Naive thymus-derived CD8-positive, alpha-beta T cell (primary cell): ENCODE measurements at regions not wholly inside any gene's neighbourhood (a gene's known extent, or its start where the extent isn't known, plus 50 kb on each side); places are given as distances from the start of the nearest gene placed in this dataset.
A peak's percentile ranks its signal among the peaks of the same experiment; 100 is the strongest.
"Not testable (repeated sequence)": the region's sequence is repeated elsewhere in the genome, so short reads cannot be mapped to it uniquely, and the experiment has no call there.

Source experiments
- ATAC-seq, 2 donors: fragments of 150-1000 bp; cut with Tn5 transposase in 1 of 2; sonication (Bioruptor Pico), chemical (Tn5 transposase) in 1 of 2; 1 replicate in 1 of 2; 2 replicates in 1 of 2; pipeline ENCODE4 v1.10.0; 2021; ENCODE audit warnings: mild to moderate bottlenecking in 2 of 2, moderate library complexity in 2 of 2
- POLR2A ChIA-PET: fragments of 350-600 bp; sonication (Branson Sonifier 250); formaldehyde crosslinking; loops from one replicate; lab custom pipeline; 2021; ENCODE audit warnings: antibody characterized with exemption; lab: Charles Lee
- DNase-seq, 10 donors: peaks; one replicate each; pipeline versions ENCODE4 v3.0.0 to v3.0.0-alpha.2; 2020 to 2022
- H3K27ac Mint-ChIP-seq, 10 donors: one replicate each; pipeline ENCODE4 v1.8.0; 2020 to 2022; ENCODE audit warnings: mild to moderate bottlenecking in 10 of 10, mixed read lengths in 10 of 10, moderate library complexity in 4 of 10, inconsistent platforms in 1 of 10
- H3K27me3 Mint-ChIP-seq, 5 donors: one replicate each; pipeline ENCODE4 v1.8.0; 2021 to 2022; ENCODE audit warnings: mixed read lengths in 5 of 5
- H3K36me3 Mint-ChIP-seq, 3 donors: one replicate each; pipeline ENCODE4 v1.8.0; 2020 to 2022; ENCODE audit warnings: mixed read lengths in 3 of 3, mild to moderate bottlenecking in 2 of 3, inconsistent platforms in 1 of 3
- H3K4me1 Mint-ChIP-seq, 4 donors: one replicate each; pipeline ENCODE4 v1.8.0; 2021 to 2022; ENCODE audit warnings: mixed read lengths in 4 of 4
- H3K4me3 Mint-ChIP-seq, 10 donors: one replicate each; pipeline ENCODE4 v1.8.0; 2020 to 2022; ENCODE audit warnings: mild to moderate bottlenecking in 10 of 10, mixed read lengths in 10 of 10, moderate library complexity in 6 of 10, inconsistent platforms in 1 of 10
- H3K9me3 Mint-ChIP-seq, 9 donors: one replicate each; pipeline ENCODE4 v1.8.0; 2020 to 2022; ENCODE audit warnings: mixed read lengths in 9 of 9, mild to moderate bottlenecking in 3 of 9, inconsistent platforms in 1 of 9, moderate library complexity in 1 of 9

DNA sequence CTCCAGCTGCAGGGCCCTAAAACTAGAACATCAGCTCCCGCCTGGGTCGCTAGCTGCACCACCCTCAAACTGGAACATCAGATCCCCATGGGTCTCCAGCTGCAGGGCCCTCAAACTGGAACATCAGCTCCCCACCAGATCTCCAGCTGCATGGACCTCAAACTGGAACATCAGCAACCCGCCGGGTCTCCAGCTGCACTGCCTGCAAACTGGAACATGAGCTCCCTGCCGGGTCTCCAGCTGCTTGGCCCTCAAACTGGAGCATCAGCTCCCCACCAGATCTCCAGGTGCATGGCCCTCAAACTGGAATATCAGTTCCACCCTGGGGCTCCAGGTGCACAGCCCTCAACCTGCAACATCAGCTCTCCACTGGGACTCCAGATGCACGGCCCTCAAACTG, 82.7 kb downstream of the TFRC start:
- H3K4me1 Mint-ChIP-seq, H3K27ac Mint-ChIP-seq, H3K9me3 Mint-ChIP-seq, H3K36me3 Mint-ChIP-seq, POLR2A ChIA-PET, H3K4me3 Mint-ChIP-seq, DNase-seq, ATAC-seq: not testable (repeated sequence)
- H3K27me3 Mint-ChIP-seq, result peaks cover 0 to 36% (median 15%) of the 10 kb centered on the region in 5 donors

DNA sequence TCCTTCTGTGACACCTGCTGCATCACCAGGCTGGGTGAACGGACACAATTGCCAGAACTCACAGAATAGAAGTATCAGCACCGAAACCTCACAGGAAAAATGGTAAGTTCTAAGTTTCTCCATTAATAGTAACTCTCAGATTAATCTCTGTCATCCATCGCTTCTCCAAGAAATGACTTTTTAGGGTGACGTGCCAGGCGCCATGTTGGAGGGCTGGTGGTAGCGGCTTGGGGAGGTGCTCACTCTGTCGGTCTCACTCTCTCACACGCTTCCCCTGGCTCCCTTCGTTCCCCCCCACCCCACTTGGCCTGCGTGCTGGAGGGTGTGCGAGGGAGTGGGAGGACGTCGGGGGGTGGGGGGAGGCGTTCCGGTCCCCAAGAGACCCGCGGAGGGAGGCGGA, 85.6 kb downstream of the TFRC start:
- POLR2A ChIA-PET, H3K4me1 Mint-ChIP-seq, H3K27ac Mint-ChIP-seq, DNase-seq, H3K36me3 Mint-ChIP-seq, H3K9me3 Mint-ChIP-seq, H3K4me3 Mint-ChIP-seq, ATAC-seq: not testable (repeated sequence)
- peaks cover 0 to 26% (median 7%) of the 10 kb centered on the region in 5 donors for H3K27me3 Mint-ChIP-seq

DNA sequence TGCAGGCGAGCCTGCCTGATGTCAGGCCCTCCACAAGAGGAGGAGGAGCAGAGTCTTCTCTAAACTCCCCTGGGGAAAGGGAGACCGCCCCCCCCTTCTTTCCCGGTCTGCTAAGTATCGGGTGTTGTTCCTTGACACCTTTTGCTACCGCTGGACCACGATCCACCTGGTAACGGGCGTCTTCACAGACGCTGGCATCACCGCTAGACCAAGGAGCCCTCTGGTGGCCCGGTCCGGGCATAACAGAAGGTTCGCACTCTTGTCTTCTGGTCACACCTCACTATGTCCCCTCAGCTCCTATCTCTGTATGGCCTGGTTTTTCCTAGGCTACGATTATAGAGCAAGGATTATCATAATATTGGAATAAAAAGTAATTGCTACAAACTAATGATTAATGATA, 86.0 kb upstream of the TNK2 start:
- H3K9me3 Mint-ChIP-seq, H3K36me3 Mint-ChIP-seq, POLR2A ChIA-PET, H3K4me1 Mint-ChIP-seq, ATAC-seq, H3K27me3 Mint-ChIP-seq: not testable (repeated sequence)
- peak overlapping the region in 2 of 10 donors; percentile 28 to 84 for H3K4me3 Mint-ChIP-seq
- peak overlapping the region in 1 of 10 donors; percentile 48 for H3K27ac Mint-ChIP-seq
- peak in 6 of 10 donors; percentile 34 to 59 (median 48) for DNase-seq

DNA sequence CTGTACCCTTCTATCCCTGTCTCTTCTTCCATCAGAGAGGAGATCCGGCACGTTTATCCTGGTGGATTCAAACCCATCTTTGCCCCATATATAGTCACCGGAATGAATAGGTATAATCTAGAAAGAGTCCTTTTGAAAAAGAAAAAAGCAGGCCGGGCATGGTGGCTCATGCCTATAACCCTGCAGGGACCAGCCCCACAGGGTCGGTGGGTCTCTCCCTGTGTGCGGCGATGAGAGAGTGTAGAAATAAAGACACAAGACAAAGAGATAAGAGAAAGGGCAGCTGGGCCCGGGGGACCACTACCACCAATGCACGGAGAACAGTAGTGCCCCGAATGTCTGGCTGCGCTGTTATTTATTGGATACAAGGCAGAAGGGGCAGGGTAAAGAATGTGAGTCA, 85.3 kb upstream of the TNK2 start:
- POLR2A ChIA-PET, DNase-seq, ATAC-seq, H3K4me1 Mint-ChIP-seq, H3K27ac Mint-ChIP-seq, H3K27me3 Mint-ChIP-seq, H3K36me3 Mint-ChIP-seq, H3K9me3 Mint-ChIP-seq: not testable (repeated sequence)
- peak overlapping the region in 1 of 10 donors; percentile 15 for H3K4me3 Mint-ChIP-seq

DNA sequence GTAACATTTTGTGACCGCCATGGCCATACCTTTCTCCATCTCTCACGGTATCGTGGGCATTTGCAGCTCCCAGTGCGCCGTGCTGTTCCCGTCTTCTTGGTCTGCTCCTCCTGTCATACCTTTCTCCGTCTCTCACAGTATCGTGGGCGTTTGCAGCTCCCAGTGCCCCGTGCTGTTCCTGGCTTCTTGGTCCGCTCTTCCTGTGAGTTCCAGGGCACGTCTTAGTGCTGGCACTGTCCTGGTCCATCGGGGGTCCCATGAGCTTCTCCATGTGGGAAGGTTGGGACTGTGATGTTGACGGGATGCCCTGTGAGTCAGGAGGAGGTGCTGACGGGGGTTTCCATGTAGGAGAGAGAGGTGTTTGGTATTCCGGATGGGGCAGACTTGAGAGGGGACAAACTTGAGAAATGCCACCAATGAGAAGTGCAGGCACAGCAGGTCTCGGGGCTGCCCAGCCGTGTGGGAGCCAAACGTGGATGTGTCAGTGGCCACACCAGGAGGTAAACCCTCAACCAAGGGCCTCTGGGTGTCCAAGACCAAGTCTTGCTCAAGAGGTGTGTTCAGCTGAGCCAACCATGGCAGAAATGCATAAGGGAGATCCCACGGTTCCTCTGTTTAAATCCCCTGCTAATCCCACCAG, 84.7 kb upstream of the TNK2 start:
- DNase-seq, H3K27me3 Mint-ChIP-seq, H3K36me3 Mint-ChIP-seq, H3K9me3 Mint-ChIP-seq, ATAC-seq: not testable (repeated sequence)
- Mint-ChIP-seq H3K4me3 (peak overlapping the region in 1 of 10 donors; percentile 11), H3K27ac (peak overlapping the region in 1 of 10 donors; percentile 85), H3K4me1 (peaks cover 0 to 14% (median 5%) of the 10 kb centered on the region in 4 donors)
- POLR2A ChIA-PET, result interaction anchor here (0.6 kb wide), 1 partner anchor 841 kb away, joined by 3 read pairs; no protein-coding TSS in a partner anchor

DNA sequence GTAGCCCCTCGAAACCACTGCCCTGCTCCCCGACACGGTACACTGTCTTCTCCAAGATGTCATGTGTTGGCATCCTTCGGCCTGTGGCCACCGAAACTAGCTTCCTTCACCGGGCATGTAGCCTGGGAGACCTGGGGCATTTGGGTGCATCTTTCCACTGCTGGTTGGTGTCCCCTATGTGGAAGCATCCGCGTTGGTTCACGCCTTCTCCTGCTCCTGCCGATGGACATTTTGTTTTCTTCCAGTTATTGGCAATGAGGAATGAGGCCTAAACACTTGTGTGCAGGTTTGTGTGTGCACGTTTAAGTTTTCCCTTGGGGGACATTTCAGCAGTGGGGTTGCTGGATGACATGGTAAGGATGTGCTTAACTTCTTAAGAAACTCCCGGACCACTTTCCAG, 83.6 kb upstream of the TNK2 start:
- peak overlapping the region in 3 of 10 donors; percentile 11 to 75 (median 52) for H3K4me3 Mint-ChIP-seq

DNA sequence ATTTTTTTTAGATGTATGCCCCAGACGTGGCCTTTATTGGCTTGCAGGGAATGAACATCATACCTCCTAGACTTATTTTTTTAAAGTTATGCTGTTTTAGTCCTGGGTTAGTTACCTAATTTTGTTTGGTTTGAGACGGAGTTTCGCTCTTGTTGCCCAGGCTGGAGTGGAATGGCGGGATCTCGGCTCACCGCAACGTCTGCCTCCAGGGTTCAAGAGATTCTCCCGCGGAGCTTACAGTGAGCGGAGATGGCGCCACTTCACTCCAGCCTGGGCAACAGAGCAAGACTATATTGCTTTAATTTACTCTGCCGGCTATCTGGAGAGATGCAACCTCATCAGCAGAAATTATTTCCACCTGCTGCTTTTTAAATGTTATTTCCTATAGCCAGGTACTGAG, 82.9 kb upstream of the TNK2 start:
- peak overlapping the region in 8 of 10 donors; percentile 77 to 91 (median 88) for H3K27ac Mint-ChIP-seq
- ATAC-seq, H3K9me3 Mint-ChIP-seq, POLR2A ChIA-PET, H3K36me3 Mint-ChIP-seq, DNase-seq, H3K27me3 Mint-ChIP-seq: not testable (repeated sequence)
- peaks cover 0 to 15% (median 5%) of the 10 kb centered on the region in 4 donors for H3K4me1 Mint-ChIP-seq
- H3K4me3 Mint-ChIP-seq, result peak overlapping the region; percentile 74 to 92 (median 84)

More for the DNA sequence above, 83.6 kb upstream of the TNK2 start:
- H3K36me3 Mint-ChIP-seq, H3K9me3 Mint-ChIP-seq, POLR2A ChIA-PET, H3K27me3 Mint-ChIP-seq, H3K27ac Mint-ChIP-seq, DNase-seq, ATAC-seq: not testable (repeated sequence)
- peaks cover 0 to 15% (median 5%) of the 10 kb centered on the region in 4 donors for H3K4me1 Mint-ChIP-seq

DNA sequence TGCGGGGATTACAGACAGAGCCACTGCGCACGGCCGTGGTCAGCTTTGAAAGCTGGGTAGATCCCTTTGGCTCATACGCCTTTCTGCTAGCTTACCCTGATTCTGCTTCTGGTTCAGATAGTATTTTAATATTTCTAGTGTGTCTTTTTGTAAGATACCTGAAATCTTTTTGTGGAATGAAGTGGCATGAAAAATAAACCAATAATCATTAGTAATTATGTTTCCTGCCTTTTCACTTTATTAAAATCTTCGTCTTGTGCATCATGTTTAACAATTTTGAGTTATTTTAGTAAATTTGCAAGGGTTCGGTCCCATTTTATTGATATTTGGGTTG, 82.5 kb upstream of the TNK2 start:
- H3K9me3 Mint-ChIP-seq, H3K36me3 Mint-ChIP-seq, ATAC-seq, DNase-seq, H3K27me3 Mint-ChIP-seq, POLR2A ChIA-PET: not testable (repeated sequence)
- peaks cover 0 to 15% (median 5%) of the 10 kb centered on the region in 4 donors for H3K4me1 Mint-ChIP-seq
- peak overlapping the region; percentile 74 to 92 (median 84) for H3K4me3 Mint-ChIP-seq
- H3K27ac Mint-ChIP-seq, result peak overlapping the region; percentile 77 to 91 (median 88)

DNA sequence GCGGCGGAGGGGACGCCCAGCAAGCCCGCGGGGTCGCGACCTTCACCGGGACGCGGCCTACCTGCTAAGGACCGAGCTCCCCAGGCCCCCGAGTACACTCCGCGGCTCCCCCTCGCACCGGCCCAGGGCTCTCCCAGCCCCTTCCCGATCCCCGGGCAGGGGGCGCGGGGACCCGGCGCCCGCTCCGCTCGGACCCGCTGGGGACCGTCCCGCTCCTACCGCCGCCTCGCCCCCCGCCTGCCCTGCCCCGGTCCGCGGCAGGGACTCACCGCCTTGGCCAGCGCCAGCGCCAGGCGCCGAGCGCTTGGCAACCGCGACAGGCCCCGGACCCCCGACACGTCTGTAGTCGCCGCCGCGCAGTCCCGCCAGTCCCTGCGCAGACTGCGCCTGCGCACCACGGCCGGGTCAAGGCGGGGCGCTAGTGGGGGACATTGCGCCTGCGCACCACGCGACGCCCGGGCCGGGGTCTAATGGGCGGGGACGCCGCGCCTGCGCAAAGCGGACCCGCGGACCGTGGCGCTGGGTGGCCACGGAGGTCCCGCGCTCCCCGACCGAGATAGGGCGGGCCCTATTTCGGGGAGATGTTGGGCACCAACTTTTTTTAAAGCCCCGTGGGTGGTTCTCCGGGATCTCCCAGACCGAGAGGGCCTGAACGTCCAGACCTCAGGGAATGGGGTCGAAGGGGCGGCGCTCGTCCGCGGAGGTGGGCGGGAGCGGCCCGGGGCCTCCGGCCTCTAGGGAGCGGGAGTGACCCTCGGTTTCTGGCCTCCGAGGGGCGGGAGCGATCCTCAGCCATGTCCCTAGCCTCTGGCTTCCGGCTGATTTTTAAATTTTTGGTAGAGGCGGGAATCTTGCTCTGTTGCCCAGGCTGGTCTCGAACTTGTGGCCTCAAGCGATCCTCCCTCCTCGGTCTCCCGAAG, 81.8 kb upstream of the TNK2 start:
- DNase-seq (peak; percentile 83 to 96 (median 88)), ATAC-seq (peak; percentile 88 to 90)
- POLR2A ChIA-PET, H3K27me3 Mint-ChIP-seq, H3K36me3 Mint-ChIP-seq, H3K9me3 Mint-ChIP-seq: not testable (repeated sequence)
- Mint-ChIP-seq H3K27ac (peak overlapping the region; percentile 77 to 91 (median 88)), H3K4me1 (peaks cover 0 to 15% (median 5%) of the 10 kb centered on the region in 4 donors), H3K4me3 (peak overlapping the region; percentile 74 to 92 (median 84))

DNA sequence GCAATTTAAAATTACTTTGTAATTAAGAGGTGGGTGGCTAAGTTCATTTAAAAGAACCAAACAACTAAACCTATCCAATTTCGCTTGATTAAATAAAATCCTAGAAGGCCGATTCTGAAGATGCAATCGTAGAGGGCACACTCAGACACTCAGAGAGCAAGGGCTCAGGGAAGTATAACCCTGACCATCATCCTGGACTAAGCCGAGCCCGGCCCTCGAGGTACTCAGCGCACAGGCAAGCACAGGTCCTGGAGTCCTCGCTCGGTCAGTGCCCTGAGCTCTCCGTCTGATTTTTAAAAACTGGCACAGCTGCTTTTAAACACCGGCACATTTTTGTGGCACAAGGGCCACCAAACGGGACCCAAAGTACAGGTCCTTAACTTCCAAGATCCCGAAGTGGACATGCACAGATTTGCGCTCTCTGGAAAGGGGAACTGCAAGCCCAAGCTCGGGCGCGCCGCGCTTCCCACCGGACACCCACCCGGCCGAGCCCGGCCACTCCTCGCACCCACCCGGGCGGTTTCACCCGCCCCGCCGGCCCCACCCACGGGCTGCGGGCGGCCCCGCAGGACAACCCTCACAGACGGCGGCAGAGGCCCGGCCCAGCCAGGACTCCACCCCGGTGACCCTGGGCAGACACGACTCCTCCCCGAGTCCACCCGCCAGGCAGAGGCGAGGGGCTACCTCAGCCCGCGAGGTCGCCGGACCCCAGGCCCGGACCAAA, 81.0 kb upstream of the TNK2 start:
- POLR2A ChIA-PET, H3K27me3 Mint-ChIP-seq, H3K9me3 Mint-ChIP-seq, H3K36me3 Mint-ChIP-seq: not testable (repeated sequence)
- Mint-ChIP-seq H3K4me1 (peaks cover 0 to 14% (median 5%) of the 10 kb centered on the region in 4 donors), H3K27ac (peak overlapping the region in 2 of 10 donors; percentile 16 to 38), H3K4me3 (peak overlapping the region in 7 of 10 donors; percentile 16 to 57 (median 34))
- ATAC-seq (peak; percentile 16 to 41), DNase-seq (peak in 7 of 10 donors; percentile 5 to 31 (median 21))

DNA sequence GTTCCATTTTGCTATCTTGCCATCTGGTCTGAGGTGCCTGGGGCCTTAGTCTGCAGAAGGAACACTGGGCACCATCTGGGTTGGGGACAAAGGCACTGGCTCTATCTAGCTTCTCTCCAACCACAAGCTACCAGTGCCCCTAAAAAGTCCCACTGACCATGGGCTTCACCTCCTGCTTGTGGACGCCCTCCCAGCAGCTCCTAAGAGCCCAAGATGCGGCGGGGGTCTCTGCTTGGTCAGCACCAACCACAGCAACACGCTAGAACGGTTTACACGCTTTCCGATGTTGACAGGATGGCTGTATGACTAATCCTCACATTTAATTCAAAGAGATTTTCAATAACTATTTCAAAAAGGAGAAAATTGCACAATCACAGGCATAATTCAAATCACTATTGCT, 80.4 kb upstream of the TNK2 start:
- DNase-seq, H3K9me3 Mint-ChIP-seq, ATAC-seq, POLR2A ChIA-PET, H3K27me3 Mint-ChIP-seq: not testable (repeated sequence)
- Mint-ChIP-seq H3K27ac (peak overlapping the region in 3 of 10 donors; percentile 16 to 47 (median 38)), H3K4me3 (peak overlapping the region in 8 of 10 donors; percentile 28 to 57 (median 38)), H3K36me3 (peaks cover 0 to 10% (median 3%) of the 10 kb centered on the region in 3 donors), H3K4me1 (peaks cover 0 to 13% (median 4%) of the 10 kb centered on the region in 4 donors)

DNA sequence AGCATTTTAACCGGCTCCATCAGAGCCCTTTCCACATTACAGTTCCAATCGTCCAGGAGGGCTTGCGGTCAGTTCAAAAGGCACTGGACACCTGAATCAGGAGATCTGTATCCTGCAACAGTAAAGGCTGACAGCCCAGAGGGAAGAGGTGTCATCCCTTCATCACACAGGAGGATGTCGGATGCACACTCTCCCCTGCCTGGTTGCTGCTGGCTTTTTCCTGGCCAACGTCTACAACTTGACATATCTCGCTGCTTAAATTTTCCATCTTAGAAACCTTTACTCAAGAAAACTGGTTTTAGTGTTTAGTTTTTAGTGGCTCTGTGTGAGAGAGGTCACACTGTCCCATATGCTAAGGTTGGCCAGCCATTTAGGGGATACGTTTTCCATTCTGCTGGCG, 78.7 kb upstream of the TNK2 start:
- H3K9me3 Mint-ChIP-seq, POLR2A ChIA-PET, H3K4me3 Mint-ChIP-seq: not testable (repeated sequence)

More for the DNA sequence above, 78.7 kb upstream of the TNK2 start:
- ATAC-seq, DNase-seq, H3K27me3 Mint-ChIP-seq, H3K27ac Mint-ChIP-seq: not testable (repeated sequence)
- Mint-ChIP-seq H3K36me3 (peaks cover 0 to 17% (median 3%) of the 10 kb centered on the region in 3 donors), H3K4me1 (peaks cover 0 to 13% (median 4%) of the 10 kb centered on the region in 4 donors)
